GM18951 (cell line): ENCODE measurements at regions not wholly inside any gene's neighbourhood (a gene's known extent, or its start where the extent isn't known, plus 50 kb on each side); places are given as distances from the start of the nearest gene placed in this dataset.

Source experiments
- POLR2A ChIP-seq: IDR thresholded peaks from 4 replicates; pipeline ENCODE4 v1.6.1; 2011; ENCODE audit warnings: mild to moderate bottlenecking; ENCODE audit not compliant: insufficient read length, insufficient read depth; ENCODE audit errors: extremely low read depth
- in situ Hi-C: fragments of 300-500 bp; cut with MboI; formaldehyde crosslinking; loops from one replicate; pipeline ENCODE4 v1.12.0; 2022; ENCODE audit warnings: low sequenced_read_pairs, mixed read lengths, inconsistent platforms; ENCODE audit not compliant: unreplicated experiment

GRCh38 chr5:62964428-62964827, 385.8 kb downstream of the LRRC70 start:
- in situ Hi-C loops, result no loop called here
- no peak for TF ChIP-seq POLR2A

- no peak for TF ChIP-seq POLR2A
- in situ Hi-C loops, result no loop called here
These were observed 382.2 kb downstream of the LRRC70 start for GRCh38 chr5:62960781-62961180.

- in situ Hi-C loops, result no loop called here
- no peak for TF ChIP-seq POLR2A
These were observed 378.0 kb downstream of the LRRC70 start for GRCh38 chr5:62956597-62956996.

GRCh38 chr5:62954578-62954977, 376.0 kb downstream of the LRRC70 start:
- in situ Hi-C loops, result no loop called here
- no peak for TF ChIP-seq POLR2A

GRCh38 chr5:62948301-62948700, 369.7 kb downstream of the LRRC70 start:
- in situ Hi-C loops, result no loop called here
- no peak for TF ChIP-seq POLR2A

- no peak for TF ChIP-seq POLR2A
- in situ Hi-C loops, result no loop called here
These were observed 363.8 kb downstream of the LRRC70 start for GRCh38 chr5:62942384-62942783.

- in situ Hi-C loops, result no loop called here
- TF ChIP-seq POLR2A, result no peak
These were observed 360.3 kb downstream of the LRRC70 start for GRCh38 chr5:62938927-62939326.

- in situ Hi-C loops, result no loop called here
- no peak for TF ChIP-seq POLR2A
These were observed 359.3 kb downstream of the LRRC70 start for GRCh38 chr5:62937661-62938558.

- in situ Hi-C loops, result no loop called here
- TF ChIP-seq POLR2A, result no peak
These were observed 357.0 kb downstream of the LRRC70 start for GRCh38 chr5:62935660-62936059.

- no peak for TF ChIP-seq POLR2A
- in situ Hi-C loops, result no loop called here
These were observed 355.7 kb downstream of the LRRC70 start for GRCh38 chr5:62934319-62934718.

GRCh38 chr5:62933261-62933660, 354.6 kb downstream of the LRRC70 start:
- in situ Hi-C loops, result no loop called here
- no peak for TF ChIP-seq POLR2A

GRCh38 chr5:62931153-62931950, 352.7 kb downstream of the LRRC70 start:
- in situ Hi-C loops, result no loop called here
- no peak for TF ChIP-seq POLR2A

GRCh38 chr5:62922191-62922590, 343.6 kb downstream of the LRRC70 start:
- in situ Hi-C loops, result no loop called here
- no peak for TF ChIP-seq POLR2A

- TF ChIP-seq POLR2A, result no peak
- in situ Hi-C loops, result no loop called here
These were observed 342.2 kb downstream of the LRRC70 start for GRCh38 chr5:62920856-62921255.
